ENCODE measurements at regions not wholly inside any gene's neighbourhood (a gene's known extent, or its start where the extent isn't known, plus 50 kb on each side); places are given as distances from the start of the nearest gene placed in this dataset.

- TF ChIP-seq CTCF (IDR thresholded peaks at IDR 0.05) (no peak), MAX (CRISPR knock-in tag; IDR thresholded peaks at IDR 0.05) (no peak), TCF7 (CRISPR knock-in tag; IDR thresholded peaks at IDR 0.05; ENCODE audit: low read depth) (no peak), ZBTB43 (CRISPR knock-in tag; IDR thresholded peaks at IDR 0.05) (no peak)
These were observed 803.7 kb upstream of the ARRDC4 start for GRCh38 chr15:97156739-97157265.

Measured in WTC11 (cell line).